HG02678 (cell line): ENCODE measurements at regions not wholly inside any gene's neighbourhood (a gene's known extent, or its start where the extent isn't known, plus 50 kb on each side); places are given as distances from the start of the nearest gene placed in this dataset.
"Not testable (repeated sequence)": the region's sequence is repeated elsewhere in the genome, so short reads cannot be mapped to it uniquely, and the experiment has no call there.

Source experiments
- ATAC-seq: cut with Tn5 transposase; IDR thresholded peaks from one replicate; pipeline ENCODE4 v1.9.1; 2021; ENCODE audit warnings: mild to moderate bottlenecking, moderate library complexity; ENCODE audit not compliant: unreplicated experiment

- no peak for ATAC-seq
Observed at GRCh38 chr10:63901881-63902280, 380.7 kb downstream of the REEP3 start.

GRCh38 chr10:63910806-63911205, 389.6 kb downstream of the REEP3 start:
- no peak for ATAC-seq

GRCh38 chr10:63915240-63915639, 394.0 kb downstream of the REEP3 start:
- no peak for ATAC-seq

GRCh38 chr10:63917363-63917762, 396.2 kb downstream of the REEP3 start:
- no peak for ATAC-seq

GRCh38 chr10:63919575-63920279, 398.5 kb downstream of the REEP3 start:
- no peak for ATAC-seq

- no peak for ATAC-seq
Observed at GRCh38 chr10:63920926-63921325, 399.7 kb downstream of the REEP3 start.

- ATAC-seq = no peak
Observed at GRCh38 chr10:63921908-63922467, 400.8 kb downstream of the REEP3 start.

GRCh38 chr10:63922468-63923284, 401.5 kb downstream of the REEP3 start:
- ATAC-seq = no peak

- ATAC-seq = no peak
Observed at GRCh38 chr10:63929831-63930467, 408.7 kb downstream of the REEP3 start.

- no peak for ATAC-seq
Observed at GRCh38 chr10:63930584-63930983, 409.4 kb downstream of the REEP3 start.

- ATAC-seq = no peak
Observed at GRCh38 chr10:63935705-63936104, 414.5 kb downstream of the REEP3 start.

- no peak for ATAC-seq
Observed at GRCh38 chr10:63940277-63940922, 419.2 kb downstream of the REEP3 start.

- no peak for ATAC-seq
Observed at GRCh38 chr10:63964406-63964805, 443.2 kb downstream of the REEP3 start.

GRCh38 chr10:63965846-63966245, 444.6 kb downstream of the REEP3 start:
- no peak for ATAC-seq

- ATAC-seq = no peak
Observed at GRCh38 chr10:63972949-63973827, 452.0 kb downstream of the REEP3 start.

GRCh38 chr10:63976538-63976937, 455.3 kb downstream of the REEP3 start:
- ATAC-seq = peak; percentile 92

GRCh38 chr10:63977329-63977923, 456.2 kb downstream of the REEP3 start:
- ATAC-seq = peak; percentile 50

GRCh38 chr10:63980870-63981269, 459.7 kb downstream of the REEP3 start:
- not testable (repeated sequence) for ATAC-seq

GRCh38 chr10:63984061-63984460, 462.9 kb downstream of the REEP3 start:
- not testable (repeated sequence) for ATAC-seq

- no peak for ATAC-seq
Observed at GRCh38 chr10:63986536-63986935, 465.3 kb downstream of the REEP3 start.
